ENCODE measurements at regions not wholly inside any gene's neighbourhood (a gene's known extent, or its start where the extent isn't known, plus 50 kb on each side); places are given as distances from the start of the nearest gene placed in this dataset.

DNA sequence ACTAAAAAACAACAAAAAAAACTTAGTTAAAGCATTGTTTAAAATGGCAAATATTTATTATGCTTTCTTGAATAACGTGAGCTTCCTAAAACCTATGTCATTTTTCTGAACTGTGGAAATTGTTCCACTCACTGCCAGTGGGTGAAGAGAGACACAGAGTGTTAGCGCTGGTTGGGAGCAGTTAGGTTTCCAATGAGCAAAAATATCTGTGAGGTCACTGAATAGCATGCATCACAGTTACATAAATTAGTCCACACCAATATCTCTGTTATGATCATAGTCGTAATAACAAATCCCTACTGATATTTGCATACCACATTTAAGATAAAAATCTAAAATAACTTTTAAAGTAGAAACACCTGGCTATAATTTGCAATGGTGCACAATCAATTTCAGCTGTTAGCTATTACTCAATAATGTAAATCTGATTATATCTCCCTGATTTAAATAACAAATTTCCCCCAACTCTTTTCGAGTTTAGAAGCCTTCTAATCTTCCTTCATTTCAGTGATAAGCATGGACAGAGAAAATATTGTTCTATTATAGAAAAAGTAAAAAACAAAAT is 1094.0 kb upstream of the KLHL29 start:
- TF ChIP-seq, protein P1, sequence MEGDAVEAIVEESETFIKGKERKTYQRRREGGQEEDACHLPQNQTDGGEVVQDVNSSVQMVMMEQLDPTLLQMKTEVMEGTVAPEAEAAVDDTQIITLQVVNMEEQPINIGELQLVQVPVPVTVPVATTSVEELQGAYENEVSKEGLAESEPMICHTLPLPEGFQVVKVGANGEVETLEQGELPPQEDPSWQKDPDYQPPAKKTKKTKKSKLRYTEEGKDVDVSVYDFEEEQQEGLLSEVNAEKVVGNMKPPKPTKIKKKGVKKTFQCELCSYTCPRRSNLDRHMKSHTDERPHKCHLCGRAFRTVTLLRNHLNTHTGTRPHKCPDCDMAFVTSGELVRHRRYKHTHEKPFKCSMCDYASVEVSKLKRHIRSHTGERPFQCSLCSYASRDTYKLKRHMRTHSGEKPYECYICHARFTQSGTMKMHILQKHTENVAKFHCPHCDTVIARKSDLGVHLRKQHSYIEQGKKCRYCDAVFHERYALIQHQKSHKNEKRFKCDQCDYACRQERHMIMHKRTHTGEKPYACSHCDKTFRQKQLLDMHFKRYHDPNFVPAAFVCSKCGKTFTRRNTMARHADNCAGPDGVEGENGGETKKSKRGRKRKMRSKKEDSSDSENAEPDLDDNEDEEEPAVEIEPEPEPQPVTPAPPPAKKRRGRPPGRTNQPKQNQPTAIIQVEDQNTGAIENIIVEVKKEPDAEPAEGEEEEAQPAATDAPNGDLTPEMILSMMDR (IDR thresholded peaks at IDR 0.05; ENCODE audit: insufficient read depth, low read depth, low read length, missing control alignments): no peak
- DNase-seq (ENCODE audit: low read depth): no peak
- no peak overlapping the region for H3K4me3 ChIP-seq (ENCODE audit: low read length)

DNA sequence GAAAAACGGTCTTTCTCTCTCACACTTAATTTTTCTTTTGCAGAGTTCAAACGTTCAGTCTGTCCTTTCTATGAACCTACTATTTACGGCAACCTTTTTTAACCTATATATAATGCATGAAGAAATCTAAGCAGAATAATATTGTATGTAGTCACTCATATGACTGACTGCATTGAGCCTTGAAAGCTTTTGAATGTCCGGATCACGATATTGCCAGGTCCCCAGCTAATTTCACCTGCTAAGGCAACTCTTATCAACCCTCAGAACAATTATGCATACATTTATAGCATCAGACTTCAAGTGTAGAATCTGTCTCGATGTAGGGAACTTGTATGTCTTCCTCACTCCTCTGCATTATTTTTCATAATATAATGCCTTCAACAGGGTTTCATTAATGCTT is 1083.8 kb upstream of the KLHL29 start:
- H3K4me3 ChIP-seq (ENCODE audit: low read length): no peak overlapping the region
- no peak for DNase-seq (ENCODE audit: low read depth)
- TF ChIP-seq, protein P1 (IDR thresholded peaks at IDR 0.05; ENCODE audit: insufficient read depth, low read depth, low read length, missing control alignments): no peak

DNA sequence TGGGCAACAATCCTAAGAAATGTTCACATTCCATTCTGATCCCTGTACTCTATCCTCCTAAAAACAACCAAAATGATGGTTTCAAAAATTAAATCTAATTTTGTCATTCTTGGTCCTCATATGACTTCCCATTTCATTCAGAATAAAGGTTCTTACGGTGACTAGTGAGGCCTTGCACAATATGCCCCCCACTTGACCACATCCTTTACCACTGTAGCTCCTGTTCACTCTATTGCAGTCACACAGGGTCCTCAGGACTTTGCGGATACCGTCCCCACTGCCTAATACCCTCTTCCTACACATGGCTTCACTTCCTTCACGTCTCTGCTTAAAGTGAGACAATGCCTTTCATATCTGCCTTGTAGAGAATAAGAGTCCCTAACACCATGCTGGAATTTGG is 1058.7 kb upstream of the KLHL29 start:
- no peak for DNase-seq (ENCODE audit: low read depth)
- no peak overlapping the region for H3K4me3 ChIP-seq (ENCODE audit: low read length)
- TF ChIP-seq, protein P1 (IDR thresholded peaks at IDR 0.05; ENCODE audit: insufficient read depth, low read depth, low read length, missing control alignments): no peak

DNA sequence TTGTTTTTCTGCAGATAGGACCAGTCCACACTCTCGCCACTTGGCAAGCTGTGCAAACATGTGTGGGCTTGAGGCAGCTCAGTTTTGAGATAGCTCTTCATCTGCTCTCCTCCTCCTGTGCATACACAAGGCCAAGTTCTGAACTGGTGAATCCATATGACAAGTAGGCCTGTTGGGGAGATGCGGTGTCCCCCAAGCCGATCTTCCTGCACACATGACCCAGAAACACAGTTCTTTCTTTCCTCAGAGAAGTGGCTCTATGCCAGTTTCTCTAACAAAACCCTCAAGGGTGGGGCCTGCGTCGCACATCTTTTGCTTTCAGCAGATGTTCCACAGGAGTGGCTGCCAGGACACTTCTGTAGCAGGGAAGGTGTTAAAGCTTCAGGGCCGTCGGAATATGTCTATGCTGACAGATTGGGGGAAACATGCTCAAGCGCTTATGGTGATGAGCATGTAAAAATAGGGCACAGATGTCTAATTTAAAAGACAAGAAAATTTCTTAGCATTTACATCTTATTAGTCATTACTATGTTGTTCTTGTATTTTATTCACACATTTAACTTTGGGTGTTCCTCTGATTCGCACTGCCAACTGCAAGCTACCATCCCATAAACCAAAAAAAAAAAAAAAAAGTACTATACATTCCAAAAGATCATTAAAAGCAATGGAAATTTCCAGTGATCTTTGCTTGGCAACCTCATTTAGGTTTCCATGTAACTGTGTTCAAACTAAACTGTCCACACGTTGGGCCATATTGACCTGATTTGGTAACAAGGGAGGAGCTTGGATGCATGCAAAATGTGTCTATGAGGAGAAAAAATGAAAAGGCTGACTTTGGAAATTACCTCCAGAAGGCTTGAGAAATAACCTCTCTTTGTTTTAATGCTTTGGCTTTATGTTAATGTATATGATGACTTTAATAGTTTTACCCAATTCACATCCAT is 1055.5 kb upstream of the KLHL29 start:
- no peak overlapping the region for H3K4me3 ChIP-seq (ENCODE audit: low read length)
- no peak for DNase-seq (ENCODE audit: low read depth)
- TF ChIP-seq, protein P1 (IDR thresholded peaks at IDR 0.05; ENCODE audit: insufficient read depth, low read depth, low read length, missing control alignments): no peak

DNA sequence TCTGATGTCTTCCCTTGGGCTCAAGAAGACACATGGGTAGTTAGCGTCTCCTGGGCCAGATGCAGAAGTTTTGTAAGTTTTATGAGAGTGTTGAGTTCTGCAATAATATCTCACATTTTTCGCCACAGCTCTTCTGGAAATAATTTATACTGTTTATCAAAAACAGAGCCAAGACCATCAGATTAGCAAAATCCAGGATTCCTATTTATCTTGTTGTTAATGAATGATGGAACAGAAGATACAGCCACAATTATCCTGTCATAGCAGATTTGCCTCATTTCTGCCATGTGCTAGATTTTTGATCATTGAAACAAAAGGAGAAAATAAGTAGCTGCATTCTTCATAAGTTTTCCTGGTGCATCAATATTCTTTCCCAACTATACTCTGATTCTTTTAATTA is 1048.6 kb upstream of the KLHL29 start:
- no peak overlapping the region for H3K4me3 ChIP-seq (ENCODE audit: low read length)
- DNase-seq (ENCODE audit: low read depth): no peak
- TF ChIP-seq, protein P1 (IDR thresholded peaks at IDR 0.05; ENCODE audit: insufficient read depth, low read depth, low read length, missing control alignments): no peak

DNA sequence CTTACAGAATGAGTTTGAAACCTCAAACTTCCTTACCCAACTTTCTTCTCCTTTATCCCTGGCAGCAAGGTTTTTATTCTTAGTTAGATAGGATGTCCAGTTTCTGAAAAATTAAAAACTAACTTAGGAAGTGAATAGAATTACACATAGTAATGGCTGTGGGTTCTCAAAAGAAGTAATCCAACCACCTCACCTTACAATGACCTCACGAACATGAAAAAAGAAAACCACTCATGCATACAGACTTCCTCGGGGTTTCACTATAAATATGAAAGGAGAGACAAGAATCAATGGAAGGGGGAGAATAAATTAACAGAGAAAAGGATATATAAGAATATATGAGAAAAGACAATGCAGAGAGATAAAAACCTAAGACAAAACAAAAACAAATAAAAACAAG is 1044.3 kb upstream of the KLHL29 start:
- DNase-seq (ENCODE audit: low read depth): no peak
- H3K4me3 ChIP-seq (ENCODE audit: low read length): no peak overlapping the region
- TF ChIP-seq, protein P1 (IDR thresholded peaks at IDR 0.05; ENCODE audit: insufficient read depth, low read depth, low read length, missing control alignments): no peak

All from epithelial cell of esophagus (primary cell).